Liver (tissue), 8 donors: ENCODE measurements at regions not wholly inside any gene's neighbourhood (a gene's known extent, or its start where the extent isn't known, plus 50 kb on each side); places are given as distances from the start of the nearest gene placed in this dataset.
A peak's percentile ranks its signal among the peaks of the same experiment; 100 is the strongest.

ENCODE experiments used
- DNase-seq: peaks from one replicate; pipeline ENCODE4 v3.0.0-alpha.2; 2017; ENCODE audit warnings: low spot score
- H3K27ac ChIP-seq, 2 donors: one replicate each; pipeline ENCODE4 v1.7.0; 2013; ENCODE audit warnings: inconsistent platforms in 2 of 2, low read length in 2 of 2, control low read depth in 1 of 2, low read depth in 1 of 2, mild to moderate bottlenecking in 1 of 2
- H3K27me3 ChIP-seq, 4 donors: one replicate each; pipeline versions ENCODE4 v1.6.1 to v1.7.0; 2013; ENCODE audit warnings: low read length in 3 of 4, inconsistent platforms in 1 of 4, mild to moderate bottlenecking in 1 of 4, moderate library complexity in 1 of 4; ENCODE audit not compliant: control insufficient read depth in 4 of 4, insufficient read depth in 4 of 4
- H3K36me3 ChIP-seq, 4 donors: one replicate each; pipeline versions ENCODE4 v1.6.1 to v1.7.0; 2013; ENCODE audit warnings: low read length in 3 of 4, mild to moderate bottlenecking in 3 of 4, low read depth in 1 of 4, moderate library complexity in 1 of 4; ENCODE audit not compliant: control insufficient read depth in 4 of 4, insufficient read depth in 3 of 4
- H3K4me1 ChIP-seq, 4 donors: one replicate each; pipeline versions ENCODE4 v1.6.1 to v1.7.0; 2013; ENCODE audit warnings: low read length in 3 of 4, mild to moderate bottlenecking in 3 of 4, moderate library complexity in 1 of 4; ENCODE audit not compliant: control insufficient read depth in 4 of 4, insufficient read depth in 4 of 4
- H3K4me3 ChIP-seq, 3 donors: one replicate each; pipeline versions ENCODE4 v1.6.1 to v1.7.0; 2013; ENCODE audit warnings: low read length in 3 of 3, control low read depth in 1 of 3, low read depth in 1 of 3, mild to moderate bottlenecking in 1 of 3
- H3K9ac ChIP-seq, 2 donors: one replicate each; pipeline ENCODE4 v1.7.0; 2013; ENCODE audit warnings: low read length in 2 of 2, mild to moderate bottlenecking in 2 of 2, moderate library complexity in 2 of 2, control low read depth in 1 of 2, low read depth in 1 of 2
- H3K9me3 ChIP-seq, 4 donors: one replicate each; pipeline versions ENCODE4 v1.6.1 to v1.7.0; 2013; ENCODE audit warnings: low read length in 3 of 4; ENCODE audit not compliant: control insufficient read depth in 4 of 4
- ATF3 ChIP-seq: IDR thresholded peaks from 2 replicates; pipeline ENCODE4 v1.6.1; 2016; ENCODE audit warnings: antibody characterized with exemption
- CTCF ChIP-seq: fragments of 150-350 bp; IDR thresholded peaks from 2 replicates; pipeline ENCODE4 v1.5.1; 2017; ENCODE audit warnings: improper control_type of control experiment, low read depth, low read length; ENCODE audit not compliant: missing input control
- EGR1 ChIP-seq, 2 donors: IDR thresholded peaks; 2 replicates each; pipeline ENCODE4 v1.6.1; 2016 to 2018; ENCODE audit warnings: antibody characterized with exemption in 2 of 2, low read depth in 2 of 2
- FOXA1 ChIP-seq: IDR thresholded peaks from 2 replicates; pipeline ENCODE4 v1.6.1; 2016; ENCODE audit warnings: antibody characterized with exemption
- FOXA2 ChIP-seq: IDR thresholded peaks from 2 replicates; pipeline ENCODE4 v1.6.1; 2016; ENCODE audit warnings: antibody characterized with exemption
- GABPA ChIP-seq, 2 donors: IDR thresholded peaks in 1 of 2; conservative IDR thresholded peaks in 1 of 2; 2 replicates each; pipeline ENCODE4 v1.6.1; 2016; ENCODE audit warnings: antibody characterized with exemption in 2 of 2, mild to moderate bottlenecking in 1 of 2, moderate library complexity in 1 of 2
- HNF4A ChIP-seq, 2 donors: conservative IDR thresholded peaks; 2 replicates each; pipeline ENCODE4 v1.6.1; 2016; ENCODE audit warnings: antibody characterized with exemption in 2 of 2, mild to moderate bottlenecking in 2 of 2
- HNF4G ChIP-seq: IDR thresholded peaks from 2 replicates; pipeline ENCODE4 v1.6.1; 2016; ENCODE audit warnings: antibody characterized with exemption
- JUND ChIP-seq, 2 donors: IDR thresholded peaks; 2 replicates each; pipeline ENCODE4 v1.6.1; 2016; ENCODE audit warnings: antibody characterized with exemption in 2 of 2
- MAX ChIP-seq: IDR thresholded peaks from 2 replicates; pipeline ENCODE4 v1.6.1; 2016; ENCODE audit warnings: antibody characterized with exemption
- NR2F2 ChIP-seq: IDR thresholded peaks from 2 replicates; pipeline ENCODE4 v1.6.1; 2016; ENCODE audit warnings: antibody characterized with exemption
- RAD21 ChIP-seq, 2 donors: IDR thresholded peaks; 2 replicates each; pipeline ENCODE4 v1.6.1; 2016; ENCODE audit warnings: antibody characterized with exemption in 2 of 2, mild to moderate bottlenecking in 2 of 2
- REST ChIP-seq: IDR thresholded peaks from 2 replicates; pipeline ENCODE4 v1.6.1; 2016; ENCODE audit warnings: antibody characterized with exemption, mild to moderate bottlenecking
- RXRA ChIP-seq, 2 donors: IDR thresholded peaks; 2 replicates each; pipeline ENCODE4 v1.6.1; 2017 to 2018; ENCODE audit warnings: antibody characterized with exemption in 2 of 2, mild to moderate bottlenecking in 1 of 2
- SP1 ChIP-seq: IDR thresholded peaks from 2 replicates; pipeline ENCODE4 v1.6.1; 2018; ENCODE audit warnings: antibody characterized with exemption, mild to moderate bottlenecking
- TAF1 ChIP-seq: conservative IDR thresholded peaks from 2 replicates; pipeline ENCODE4 v1.6.1; 2016; ENCODE audit warnings: antibody characterized with exemption, mild to moderate bottlenecking
- YY1 ChIP-seq: IDR thresholded peaks from 2 replicates; pipeline ENCODE4 v1.6.1; 2016; ENCODE audit warnings: antibody characterized with exemption, mild to moderate bottlenecking
- ZBTB33 ChIP-seq: IDR thresholded peaks from 2 replicates; pipeline ENCODE4 v1.6.1; 2016; ENCODE audit warnings: antibody characterized with exemption
- WGBS: extraction: QIAGEN DNeasy Blood & Tissue Kit; methylation state at CpG from one replicate; pipeline ENCODE4 v1.1.7; 2013; 5-methylcytosine and 5-hydroxymethylcytosine counted together
- donor health status: healthy.
- donor health status: healthy.
- donor health status: healthy.
- donor health status: healthy.
- donor health status: healthy.

- no peak overlapping the region for H3K27ac ChIP-seq
Measured at GRCh38 chr19:56956503-56957226, 116.1 kb upstream of the PEG3 start.

GRCh38 chr19:56959205-56959604 is 118.7 kb upstream of the PEG3 start:
- Histone ChIP-seq H3K27ac (no peak overlapping the region), H3K9me3 (peaks cover 0 to 11% (median 2%) of the 10 kb centered on the region in 4 donors), H3K9ac (no peak overlapping the region), H3K4me1 (no peaks in the 10 kb centered on the region), H3K4me3 (no peak overlapping the region), H3K27me3 (no peaks in the 10 kb centered on the region), H3K36me3 (no peaks in the 10 kb centered on the region)
- TF ChIP-seq YY1 (no peak), FOXA2 (no peak), TAF1 (no peak), HNF4G (no peak), CTCF (no peak), HNF4A (conservative IDR thresholded peaks at IDR 0.05) (no peak), JUND (IDR thresholded peaks at IDR 0.05) (no peak), MAX (no peak), ATF3 (no peak), EGR1 (IDR thresholded peaks at IDR 0.05; ENCODE audit: low read depth in 2 of 2) (no peak), NR2F2 (no peak), ZBTB33 (no peak), REST (no peak), SP1 (no peak), GABPA (IDR thresholded peaks at IDR 0.05 in 1 of 2, conservative IDR thresholded peaks at IDR 0.05 in 1 of 2) (no peak), RAD21 (IDR thresholded peaks at IDR 0.05) (no peak), FOXA1 (no peak)
- no peak for DNase-seq
- WGBS = 84% methylated on average over 4 of the region's 4 CpGs

More at GRCh38 chr19:56956503-56957226, 116.1 kb upstream of the PEG3 start:
- 36% methylated on average over 14 of the region's 14 CpGs for WGBS
- no peaks in the 10 kb centered on the region for H3K36me3 ChIP-seq
- H3K9ac ChIP-seq = no peak overlapping the region
- TF ChIP-seq YY1 = no peak
- TF ChIP-seq FOXA2 = no peak
- TF ChIP-seq GABPA (IDR thresholded peaks at IDR 0.05 in 1 of 2, conservative IDR thresholded peaks at IDR 0.05 in 1 of 2) = no peak
- no peak for TF ChIP-seq ATF3
- TF ChIP-seq NR2F2 = no peak
- peak in 1 of 2 donors; percentile 21 for TF ChIP-seq HNF4A (conservative IDR thresholded peaks at IDR 0.05)
- TF ChIP-seq RXRA (IDR thresholded peaks at IDR 0.05) = peak; percentile 58 to 61
- TF ChIP-seq FOXA1 = no peak
- no peak for TF ChIP-seq MAX
- TF ChIP-seq RAD21 (IDR thresholded peaks at IDR 0.05) = peak in 1 of 2 donors; percentile 22
- H3K9me3 ChIP-seq = peaks cover 0 to 11% (median 5%) of the 10 kb centered on the region in 4 donors
- DNase-seq = no peak
- no peak overlapping the region for H3K4me3 ChIP-seq
- H3K4me1 ChIP-seq = no peaks in the 10 kb centered on the region
- H3K27me3 ChIP-seq = peaks cover 0 to 2% (median 0%) of the 10 kb centered on the region in 4 donors
